ENCODE measurements at regions not wholly inside any gene's neighbourhood (a gene's known extent, or its start where the extent isn't known, plus 50 kb on each side); places are given as distances from the start of the nearest gene placed in this dataset.

DNA sequence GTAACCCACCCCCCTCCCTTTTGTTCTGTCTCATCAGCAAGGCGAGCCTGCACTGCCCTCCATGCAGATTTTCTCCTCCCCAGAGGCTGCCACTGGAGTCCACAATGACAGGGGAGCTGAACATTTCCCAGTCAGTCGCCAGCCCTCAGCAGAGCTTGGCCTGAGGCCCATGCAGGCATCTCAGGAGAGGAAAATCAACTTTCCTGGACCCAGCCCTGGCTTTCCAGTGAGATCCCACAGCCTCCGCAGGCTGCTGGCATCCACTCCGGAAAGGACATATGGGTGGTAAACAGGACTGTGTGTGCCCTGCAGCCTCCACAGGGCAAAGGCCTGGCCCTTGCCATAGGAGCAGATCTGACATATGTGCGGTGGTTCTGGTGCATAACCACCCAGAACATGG is 253.8 kb downstream of the TNS1 start:
- TF ChIP-seq, protein P1, sequence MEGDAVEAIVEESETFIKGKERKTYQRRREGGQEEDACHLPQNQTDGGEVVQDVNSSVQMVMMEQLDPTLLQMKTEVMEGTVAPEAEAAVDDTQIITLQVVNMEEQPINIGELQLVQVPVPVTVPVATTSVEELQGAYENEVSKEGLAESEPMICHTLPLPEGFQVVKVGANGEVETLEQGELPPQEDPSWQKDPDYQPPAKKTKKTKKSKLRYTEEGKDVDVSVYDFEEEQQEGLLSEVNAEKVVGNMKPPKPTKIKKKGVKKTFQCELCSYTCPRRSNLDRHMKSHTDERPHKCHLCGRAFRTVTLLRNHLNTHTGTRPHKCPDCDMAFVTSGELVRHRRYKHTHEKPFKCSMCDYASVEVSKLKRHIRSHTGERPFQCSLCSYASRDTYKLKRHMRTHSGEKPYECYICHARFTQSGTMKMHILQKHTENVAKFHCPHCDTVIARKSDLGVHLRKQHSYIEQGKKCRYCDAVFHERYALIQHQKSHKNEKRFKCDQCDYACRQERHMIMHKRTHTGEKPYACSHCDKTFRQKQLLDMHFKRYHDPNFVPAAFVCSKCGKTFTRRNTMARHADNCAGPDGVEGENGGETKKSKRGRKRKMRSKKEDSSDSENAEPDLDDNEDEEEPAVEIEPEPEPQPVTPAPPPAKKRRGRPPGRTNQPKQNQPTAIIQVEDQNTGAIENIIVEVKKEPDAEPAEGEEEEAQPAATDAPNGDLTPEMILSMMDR (IDR thresholded peaks at IDR 0.05; ENCODE audit: control insufficient read depth, insufficient read depth, low read depth, low read length, missing control alignments): no peak
- H3K4me3 ChIP-seq (ENCODE audit: control insufficient read depth, low read depth, low read length): no peak overlapping the region
- no peak for DNase-seq (ENCODE audit: low read depth)

DNA sequence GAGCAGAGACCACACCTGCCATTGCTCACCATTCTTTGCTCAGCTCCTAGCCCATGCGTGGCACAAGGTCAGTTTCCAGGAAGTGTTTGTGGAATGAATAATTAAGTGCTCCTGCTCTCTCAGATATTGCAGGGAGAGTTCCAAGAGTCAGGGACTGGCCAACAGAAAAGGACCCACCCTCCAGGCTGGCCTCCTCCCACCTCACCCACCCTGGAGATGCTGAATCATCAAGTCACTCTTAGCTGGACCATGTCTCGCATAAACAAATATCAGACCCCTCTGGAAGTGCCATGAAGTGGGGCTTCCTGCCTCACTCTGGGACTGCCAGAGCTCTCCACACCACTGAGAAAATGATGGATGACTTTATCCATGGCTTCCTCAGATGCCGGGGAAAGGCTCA is 256.0 kb downstream of the TNS1 start:
- TF ChIP-seq, protein P1 (IDR thresholded peaks at IDR 0.05; ENCODE audit: control insufficient read depth, insufficient read depth, low read depth, low read length, missing control alignments): no peak
- no peak overlapping the region for H3K4me3 ChIP-seq (ENCODE audit: control insufficient read depth, low read depth, low read length)
- DNase-seq (ENCODE audit: low read depth): no peak

DNA sequence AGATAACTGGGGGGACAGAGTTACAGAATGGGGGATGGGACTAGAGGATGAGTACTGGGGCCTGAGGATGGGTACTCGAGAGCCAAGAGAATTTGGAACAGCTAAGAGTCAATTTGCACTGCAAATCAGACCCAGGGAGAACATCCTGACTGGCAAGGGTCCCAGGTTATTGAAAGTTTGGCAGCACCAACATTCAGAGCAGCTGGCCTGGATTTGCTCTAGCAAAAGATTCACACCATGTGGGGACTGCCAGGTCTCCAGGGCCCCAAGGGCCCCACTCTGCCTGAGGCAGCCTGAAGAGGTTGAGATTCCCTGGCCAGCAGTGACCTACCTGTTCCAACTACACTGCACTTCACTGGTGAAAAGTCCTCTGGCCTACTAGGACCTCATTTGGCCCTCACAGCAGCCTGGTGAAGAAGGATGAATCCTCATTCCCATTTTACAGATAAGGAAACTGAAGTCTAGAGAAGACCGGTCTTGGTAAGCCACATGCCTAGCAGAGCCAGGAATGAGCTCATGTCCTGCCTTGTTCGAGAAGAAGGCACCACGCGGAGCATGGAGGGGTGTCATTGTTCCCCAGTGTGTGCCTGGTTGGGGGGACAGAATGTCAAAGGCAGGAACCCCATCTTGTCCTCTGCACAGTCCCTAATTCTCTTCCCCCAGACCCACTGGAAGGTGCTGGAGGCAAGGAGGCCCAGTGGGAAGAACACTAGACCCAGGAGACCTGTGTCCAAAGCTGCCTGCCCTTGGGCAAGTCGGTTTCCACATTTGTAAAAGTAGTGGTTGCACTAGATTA is 258.6 kb downstream of the TNS1 start:
- TF ChIP-seq, protein P1 (IDR thresholded peaks at IDR 0.05; ENCODE audit: control insufficient read depth, insufficient read depth, low read depth, low read length, missing control alignments): no peak
- DNase-seq (ENCODE audit: low read depth): no peak
- H3K4me3 ChIP-seq (ENCODE audit: control insufficient read depth, low read depth, low read length): no peak overlapping the region

DNA sequence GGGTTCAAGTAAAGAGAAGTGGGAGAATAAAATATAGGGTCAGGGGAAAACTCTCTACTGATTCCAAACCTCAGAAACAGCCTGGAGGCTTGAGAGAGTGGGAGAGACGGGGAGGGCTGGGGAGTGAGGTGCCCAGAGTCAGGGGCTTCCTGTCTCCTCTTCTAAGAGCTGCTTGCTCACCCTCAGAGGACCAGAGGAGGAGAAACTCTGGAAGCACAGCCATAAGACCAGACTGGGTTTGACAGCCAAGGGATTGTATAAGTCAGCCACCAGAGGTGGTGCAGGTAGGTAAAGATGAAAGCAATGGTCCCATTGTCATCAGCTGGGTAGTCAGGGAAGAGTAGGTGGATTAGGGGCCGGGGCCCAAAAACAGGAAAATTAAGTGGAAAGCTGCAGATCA is 259.4 kb downstream of the TNS1 start:
- no peak overlapping the region for H3K4me3 ChIP-seq (ENCODE audit: control insufficient read depth, low read depth, low read length)
- TF ChIP-seq, protein P1 (IDR thresholded peaks at IDR 0.05; ENCODE audit: control insufficient read depth, insufficient read depth, low read depth, low read length, missing control alignments): no peak
- DNase-seq (ENCODE audit: low read depth): no peak

DNA sequence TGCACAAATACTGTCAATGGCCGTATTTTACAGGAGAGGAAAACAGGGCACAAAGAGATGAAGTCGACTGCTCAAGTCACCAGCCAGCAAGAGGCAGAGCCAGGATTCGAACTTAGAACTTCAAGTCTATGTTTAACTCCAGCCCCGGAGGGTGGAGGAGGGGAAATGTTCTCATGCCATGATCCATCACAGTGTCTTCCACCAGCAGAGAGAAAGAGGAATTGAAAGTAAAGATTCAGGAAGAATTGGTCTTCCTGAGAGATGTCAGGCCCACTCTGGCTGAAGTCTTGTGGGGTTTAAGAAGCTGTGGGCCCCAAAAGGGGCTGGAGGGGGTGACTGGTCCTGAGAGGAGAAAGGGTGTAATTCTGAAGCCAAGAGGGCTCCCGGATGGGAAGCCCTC is 260.0 kb downstream of the TNS1 start:
- TF ChIP-seq, protein P1 (IDR thresholded peaks at IDR 0.05; ENCODE audit: control insufficient read depth, insufficient read depth, low read depth, low read length, missing control alignments): no peak
- no peak overlapping the region for H3K4me3 ChIP-seq (ENCODE audit: control insufficient read depth, low read depth, low read length)
- no peak for DNase-seq (ENCODE audit: low read depth)

DNA sequence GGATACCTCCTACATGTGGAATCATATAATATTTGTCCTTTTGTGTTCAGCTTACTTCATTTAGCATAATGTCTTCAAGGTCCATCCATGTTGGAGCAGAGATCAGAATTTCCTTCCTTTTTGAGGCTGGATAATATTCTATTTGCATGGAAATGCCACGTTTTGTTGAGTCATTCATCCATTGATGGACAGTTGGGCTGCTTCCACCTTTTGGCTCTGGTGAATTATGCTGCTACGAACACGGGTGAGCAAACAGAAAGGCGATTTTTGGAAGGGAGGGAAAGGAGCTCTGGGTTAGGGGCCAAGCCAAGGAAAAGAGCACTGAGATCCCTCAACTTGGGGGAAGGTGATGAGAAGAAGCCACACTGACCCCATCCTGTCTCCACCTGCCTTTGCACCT is 260.5 kb downstream of the TNS1 start:
- TF ChIP-seq, protein P1 (IDR thresholded peaks at IDR 0.05; ENCODE audit: control insufficient read depth, insufficient read depth, low read depth, low read length, missing control alignments): no peak
- DNase-seq (ENCODE audit: low read depth): no peak
- no peak overlapping the region for H3K4me3 ChIP-seq (ENCODE audit: control insufficient read depth, low read depth, low read length)
